GM12878 (cell line): ENCODE measurements at regions not wholly inside any gene's neighbourhood (a gene's known extent, or its start where the extent isn't known, plus 50 kb on each side); places are given as distances from the start of the nearest gene placed in this dataset.

ENCODE experiments used
- CHD1 ChIP-seq: IDR thresholded peaks from 2 replicates; pipeline ENCODE4 v1.6.1; 2012; ENCODE audit warnings: low read depth, low read length, improper control_type of control experiment
- ESRRA ChIP-seq: IDR thresholded peaks from 2 replicates; pipeline ENCODE4 v1.6.1; 2012; ENCODE audit warnings: mild to moderate bottlenecking, low read length, improper control_type of control experiment
- FOS ChIP-seq: IDR thresholded peaks from 3 replicates; pipeline ENCODE4 v1.6.1; 2011; ENCODE audit warnings: borderline replicate concordance; ENCODE audit not compliant: insufficient read length; ENCODE audit errors: extremely low read depth
- MAX ChIP-seq: IDR thresholded peaks from 2 replicates; pipeline ENCODE4 v1.6.1; 2012; ENCODE audit warnings: low read depth, low read length, improper control_type of control experiment
- POLR2A ChIP-seq: IDR thresholded peaks from 2 replicates; pipeline ENCODE4 v1.6.1; 2011; ENCODE audit warnings: low read depth, mild to moderate bottlenecking, low read length
- SMAD1 ChIP-seq: fragments of 450-650 bp; IDR thresholded peaks from 2 replicates; pipeline ENCODE4 v1.6.1; 2018; ENCODE audit warnings: mild to moderate bottlenecking, low read depth; ENCODE audit not compliant: partially characterized antibody
- TAF1 ChIP-seq: IDR thresholded peaks from 2 replicates; pipeline ENCODE4 v1.6.1; 2011; ENCODE audit warnings: mild to moderate bottlenecking, low read depth, low read length, borderline replicate concordance
- TARDBP ChIP-seq: IDR thresholded peaks from 2 replicates; pipeline ENCODE4 v1.6.1; 2016; ENCODE audit warnings: borderline replicate concordance
- USF1 ChIP-seq: IDR thresholded peaks from 2 replicates; pipeline ENCODE4 v1.6.1; 2011; ENCODE audit warnings: borderline replicate concordance, low read depth, mild to moderate bottlenecking, moderate library complexity, mixed read lengths, low read length; ENCODE audit not compliant: insufficient read depth; ENCODE audit errors: extremely low read length
- TF ChIP-seq, protein P1 (sequence below), 3 experiments: IDR thresholded peaks in 2 of 3; conservative IDR thresholded peaks in 1 of 3; 2 replicates each; pipeline ENCODE4 v1.5.1; 2011; ENCODE audit warnings: low read depth in 3 of 3, low read length in 3 of 3, mild to moderate bottlenecking in 3 of 3, control low read depth in 2 of 3, moderate library complexity in 2 of 3, inconsistent platforms in 1 of 3, mixed read lengths in 1 of 3; ENCODE audit not compliant: control insufficient read depth in 2 of 3, insufficient read depth in 1 of 3; ENCODE audit errors: extremely low read depth in 1 of 3
- TF ChIP-seq, protein P2 (sequence below): IDR thresholded peaks from 2 replicates; pipeline ENCODE4 v1.6.1; 2012; ENCODE audit warnings: mild to moderate bottlenecking, low read depth, low read length

- TF ChIP-seq CHD1 (no peak), SMAD1 (no peak), ESRRA (no peak), USF1 (no peak), POLR2A (no peak), TAF1 (no peak), MAX (no peak), TARDBP (no peak), FOS (no peak)
- TF ChIP-seq, protein P1, sequence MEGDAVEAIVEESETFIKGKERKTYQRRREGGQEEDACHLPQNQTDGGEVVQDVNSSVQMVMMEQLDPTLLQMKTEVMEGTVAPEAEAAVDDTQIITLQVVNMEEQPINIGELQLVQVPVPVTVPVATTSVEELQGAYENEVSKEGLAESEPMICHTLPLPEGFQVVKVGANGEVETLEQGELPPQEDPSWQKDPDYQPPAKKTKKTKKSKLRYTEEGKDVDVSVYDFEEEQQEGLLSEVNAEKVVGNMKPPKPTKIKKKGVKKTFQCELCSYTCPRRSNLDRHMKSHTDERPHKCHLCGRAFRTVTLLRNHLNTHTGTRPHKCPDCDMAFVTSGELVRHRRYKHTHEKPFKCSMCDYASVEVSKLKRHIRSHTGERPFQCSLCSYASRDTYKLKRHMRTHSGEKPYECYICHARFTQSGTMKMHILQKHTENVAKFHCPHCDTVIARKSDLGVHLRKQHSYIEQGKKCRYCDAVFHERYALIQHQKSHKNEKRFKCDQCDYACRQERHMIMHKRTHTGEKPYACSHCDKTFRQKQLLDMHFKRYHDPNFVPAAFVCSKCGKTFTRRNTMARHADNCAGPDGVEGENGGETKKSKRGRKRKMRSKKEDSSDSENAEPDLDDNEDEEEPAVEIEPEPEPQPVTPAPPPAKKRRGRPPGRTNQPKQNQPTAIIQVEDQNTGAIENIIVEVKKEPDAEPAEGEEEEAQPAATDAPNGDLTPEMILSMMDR (IDR thresholded peaks at IDR 0.05 in 2 of 3, conservative IDR thresholded peaks at IDR 0.05 in 1 of 3; ENCODE audit: control insufficient read depth in 2 of 3, extremely low read depth in 1 of 3, insufficient read depth in 1 of 3, low read depth in 3 of 3, low read length in 3 of 3), result no peak
- TF ChIP-seq, protein P2, sequence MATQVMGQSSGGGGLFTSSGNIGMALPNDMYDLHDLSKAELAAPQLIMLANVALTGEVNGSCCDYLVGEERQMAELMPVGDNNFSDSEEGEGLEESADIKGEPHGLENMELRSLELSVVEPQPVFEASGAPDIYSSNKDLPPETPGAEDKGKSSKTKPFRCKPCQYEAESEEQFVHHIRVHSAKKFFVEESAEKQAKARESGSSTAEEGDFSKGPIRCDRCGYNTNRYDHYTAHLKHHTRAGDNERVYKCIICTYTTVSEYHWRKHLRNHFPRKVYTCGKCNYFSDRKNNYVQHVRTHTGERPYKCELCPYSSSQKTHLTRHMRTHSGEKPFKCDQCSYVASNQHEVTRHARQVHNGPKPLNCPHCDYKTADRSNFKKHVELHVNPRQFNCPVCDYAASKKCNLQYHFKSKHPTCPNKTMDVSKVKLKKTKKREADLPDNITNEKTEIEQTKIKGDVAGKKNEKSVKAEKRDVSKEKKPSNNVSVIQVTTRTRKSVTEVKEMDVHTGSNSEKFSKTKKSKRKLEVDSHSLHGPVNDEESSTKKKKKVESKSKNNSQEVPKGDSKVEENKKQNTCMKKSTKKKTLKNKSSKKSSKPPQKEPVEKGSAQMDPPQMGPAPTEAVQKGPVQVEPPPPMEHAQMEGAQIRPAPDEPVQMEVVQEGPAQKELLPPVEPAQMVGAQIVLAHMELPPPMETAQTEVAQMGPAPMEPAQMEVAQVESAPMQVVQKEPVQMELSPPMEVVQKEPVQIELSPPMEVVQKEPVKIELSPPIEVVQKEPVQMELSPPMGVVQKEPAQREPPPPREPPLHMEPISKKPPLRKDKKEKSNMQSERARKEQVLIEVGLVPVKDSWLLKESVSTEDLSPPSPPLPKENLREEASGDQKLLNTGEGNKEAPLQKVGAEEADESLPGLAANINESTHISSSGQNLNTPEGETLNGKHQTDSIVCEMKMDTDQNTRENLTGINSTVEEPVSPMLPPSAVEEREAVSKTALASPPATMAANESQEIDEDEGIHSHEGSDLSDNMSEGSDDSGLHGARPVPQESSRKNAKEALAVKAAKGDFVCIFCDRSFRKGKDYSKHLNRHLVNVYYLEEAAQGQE, result no peak
Observed at GRCh38 chr10:3433988-3434387, 261.4 kb upstream of the PITRM1 start.
